Common myeloid progenitor, CD34-positive (primary cell): ENCODE measurements at regions not wholly inside any gene's neighbourhood (a gene's known extent, or its start where the extent isn't known, plus 50 kb on each side); places are given as distances from the start of the nearest gene placed in this dataset.
"Not testable (repeated sequence)": the region's sequence is repeated elsewhere in the genome, so short reads cannot be mapped to it uniquely, and the experiment has no call there.

Experiments used
- CTCF ChIA-PET: fragments of 350-600 bp; sonication (Branson Sonifier 250); formaldehyde crosslinking; loops from one replicate; lab custom pipeline; 2021; ENCODE audit warnings: antibody characterized with exemption; lab: Charles Lee
- POLR2A ChIA-PET: fragments of 350-600 bp; sonication (Branson Sonifier 250); formaldehyde crosslinking; loops from one replicate; lab custom pipeline; 2021; ENCODE audit warnings: antibody characterized with exemption; lab: Charles Lee
- DNase-seq, 3 donors: peaks; one replicate each; pipeline versions ENCODE4 v3.0.0 to v3.0.0-alpha.2; 2013
- H3K27ac ChIP-seq, 2 experiments: 1 replicate in 1 of 2; 2 replicates in 1 of 2; pipeline ENCODE4 v1.7.0; 2013; ENCODE audit warnings: inconsistent platforms in 2 of 2, low read length in 2 of 2, mild to moderate bottlenecking in 2 of 2, low read depth in 1 of 2, moderate library complexity in 1 of 2; ENCODE audit not compliant: severe bottlenecking in 2 of 2, insufficient read depth in 1 of 2, poor library complexity in 1 of 2
- H3K27me3 ChIP-seq, 5 experiments: replicated peaks in 2 of 5; 1 replicate in 3 of 5; 2 replicates in 2 of 5; pipeline versions ENCODE4 v1.6.1 to v1.7.0; 2013; ENCODE audit warnings: low read length in 4 of 5, mild to moderate bottlenecking in 2 of 5, moderate library complexity in 2 of 5, inconsistent platforms in 1 of 5; ENCODE audit not compliant: insufficient read depth in 5 of 5, control insufficient read depth in 4 of 5
- H3K36me3 ChIP-seq, 4 experiments: 1 replicate in 2 of 4; 2 replicates in 2 of 4; pipeline versions ENCODE4 v1.6.1 to v1.7.0; 2013; ENCODE audit warnings: low read length in 3 of 4, control low read depth in 1 of 4, mild to moderate bottlenecking in 1 of 4; ENCODE audit not compliant: control insufficient read depth in 4 of 4, insufficient read depth in 4 of 4
- H3K4me1 ChIP-seq, 4 experiments: 1 replicate in 3 of 4; 2 replicates in 1 of 4; pipeline versions ENCODE4 v1.6.1 to v1.7.1; 2013; ENCODE audit warnings: low read length in 3 of 4, mild to moderate bottlenecking in 3 of 4, control low read depth in 1 of 4, inconsistent platforms in 1 of 4, moderate library complexity in 1 of 4; ENCODE audit not compliant: control insufficient read depth in 4 of 4, insufficient read depth in 4 of 4; ENCODE audit errors: control extremely low read depth in 1 of 4
- H3K4me3 ChIP-seq, 7 experiments: 1 replicate in 4 of 7; 2 replicates in 3 of 7; pipeline versions ENCODE4 v1.5.1 to v1.7.0; 2013; ENCODE audit warnings: mild to moderate bottlenecking in 7 of 7, low read length in 6 of 7, moderate library complexity in 6 of 7, inconsistent platforms in 2 of 7, low read depth in 2 of 7, control low read depth in 1 of 7; ENCODE audit not compliant: insufficient read depth in 4 of 7, control insufficient read depth in 1 of 7; ENCODE audit errors: extremely low read depth in 1 of 7
- H3K9me3 ChIP-seq, 5 experiments: 1 replicate in 4 of 5; 2 replicates in 1 of 5; pipeline versions ENCODE4 v1.6.1 to v1.7.1; 2013; ENCODE audit warnings: low read length in 4 of 5, mild to moderate bottlenecking in 2 of 5, inconsistent platforms in 1 of 5, low read depth in 1 of 5, moderate library complexity in 1 of 5; ENCODE audit not compliant: control insufficient read depth in 4 of 5, insufficient read depth in 2 of 5; ENCODE audit errors: control extremely low read depth in 1 of 5
- WGBS: methylation state at CpG from one replicate; pipeline ENCODE4 v1.1.5; 2013; ENCODE audit not compliant: insufficient coverage; 5-methylcytosine and 5-hydroxymethylcytosine counted together

GRCh38 chr13:30520571-30520970 is 54.8 kb upstream of the HMGB1 start:
- no peaks in the 10 kb centered on the region for H3K36me3 ChIP-seq
- no peaks in the 10 kb centered on the region for H3K9me3 ChIP-seq
- H3K4me1 ChIP-seq: no peaks in the 10 kb centered on the region
- ChIA-PET POLR2A (no interaction called here), CTCF (interaction anchor here (0.6 kb wide), 1 partner anchor 527 kb away, joined by 3 read pairs; no protein-coding TSS in a partner anchor)
- H3K4me3 ChIP-seq: no peak overlapping the region
- no peak overlapping the region for H3K27ac ChIP-seq
- DNase-seq: no peak
- 95% methylated on average over 2 of the region's 4 CpGs for WGBS
- H3K27me3 ChIP-seq: no peaks in the 10 kb centered on the region

- Histone ChIP-seq H3K27ac (no peak overlapping the region), H3K9me3 (no peaks in the 10 kb centered on the region), H3K4me3 (no peak overlapping the region), H3K4me1 (no peaks in the 10 kb centered on the region), H3K27me3 (no peaks in the 10 kb centered on the region), H3K36me3 (no peaks in the 10 kb centered on the region)
- 100% methylated on average over 1 of the region's 2 CpGs for WGBS
- POLR2A ChIA-PET: no interaction called here
- no peak for DNase-seq
- CTCF ChIA-PET: no interaction called here
Measured at GRCh38 chr13:30523211-30523610, 57.5 kb upstream of the HMGB1 start.

GRCh38 chr13:30523817-30524216 is 58.1 kb upstream of the HMGB1 start:
- CTCF ChIA-PET, H3K4me3 ChIP-seq, H3K27ac ChIP-seq, H3K27me3 ChIP-seq, H3K36me3 ChIP-seq, H3K4me1 ChIP-seq, H3K9me3 ChIP-seq, POLR2A ChIA-PET, DNase-seq: not testable (repeated sequence)
- WGBS: no CpG with 5 or more reads among the region's 1 CpG

GRCh38 chr13:30525212-30525611 is 59.5 kb upstream of the HMGB1 start:
- H3K27ac ChIP-seq, H3K36me3 ChIP-seq, POLR2A ChIA-PET, DNase-seq, CTCF ChIA-PET, H3K4me3 ChIP-seq, H3K4me1 ChIP-seq, H3K27me3 ChIP-seq, H3K9me3 ChIP-seq: not testable (repeated sequence)
- no CpG with 5 or more reads among the region's 1 CpG for WGBS

GRCh38 chr13:30526612-30527495 is 61.1 kb upstream of the HMGB1 start:
- ChIA-PET POLR2A (interaction anchor here (0.5 kb wide), 1 partner anchor 26 kb away, joined by 3 read pairs; no protein-coding TSS in a partner anchor), CTCF (interaction anchor here (1.0 to 1.1 kb wide), 2 partner anchors 8 to 10 kb away, joined by 3 read pairs; no protein-coding TSS in a partner anchor)
- Histone ChIP-seq H3K4me3 (no peak overlapping the region), H3K9me3 (no peaks in the 10 kb centered on the region), H3K27ac (no peak overlapping the region), H3K36me3 (no peaks in the 10 kb centered on the region), H3K4me1 (no peaks in the 10 kb centered on the region), H3K27me3 (no peaks in the 10 kb centered on the region)
- 96% methylated on average over 19 of the region's 21 CpGs for WGBS
- DNase-seq: no peak

- WGBS: 97% methylated on average over 6 of the region's 8 CpGs
- DNase-seq: no peak
- Histone ChIP-seq H3K4me1 (no peaks in the 10 kb centered on the region), H3K4me3 (no peak overlapping the region), H3K36me3 (no peaks in the 10 kb centered on the region), H3K9me3 (no peaks in the 10 kb centered on the region), H3K27ac (no peak overlapping the region), H3K27me3 (no peaks in the 10 kb centered on the region)
- ChIA-PET CTCF (interaction anchor here (0.9 kb wide), 1 partner anchor 53 kb away, joined by 3 read pairs; no protein-coding TSS in a partner anchor), POLR2A (no interaction called here)
Measured at GRCh38 chr13:30529085-30529834, 63.5 kb upstream of the HMGB1 start.

GRCh38 chr13:30535046-30535445 is 69.3 kb upstream of the HMGB1 start:
- Histone ChIP-seq H3K4me1 (no peaks in the 10 kb centered on the region), H3K27me3 (no peaks in the 10 kb centered on the region), H3K36me3 (no peaks in the 10 kb centered on the region), H3K27ac (no peak overlapping the region), H3K9me3 (no peaks in the 10 kb centered on the region), H3K4me3 (no peak overlapping the region)
- DNase-seq: no peak
- ChIA-PET POLR2A (no interaction called here), CTCF (interaction anchor here (0.7 kb wide), 1 partner anchor 12 kb away, joined by 3 read pairs; no protein-coding TSS in a partner anchor)
- 100% methylated on average over 2 of the region's 2 CpGs for WGBS
